Cardiac muscle cell (in vitro differentiated cells and primary cell): ENCODE measurements at regions not wholly inside any gene's neighbourhood (a gene's known extent, or its start where the extent isn't known, plus 50 kb on each side); places are given as distances from the start of the nearest gene placed in this dataset.
"Not testable (repeated sequence)": the region's sequence is repeated elsewhere in the genome, so short reads cannot be mapped to it uniquely, and the experiment has no call there.

ENCODE experiments used
- DNase-seq, 2 donors: peaks; one replicate each; pipeline versions ENCODE4 v3.0.0 to v3.0.0-alpha.2; 2010 to 2017; ENCODE audit warnings: low read depth in 1 of 2, low spot score in 1 of 2
- H3K27ac ChIP-seq: fragments of 200-600 bp; sonication (generic); 2 replicates; pipeline ENCODE4 v1.5.1; 2016
- H3K27me3 ChIP-seq: fragments of 200-600 bp; sonication (generic); 2 replicates; pipeline ENCODE4 v1.6.0; 2016; ENCODE audit warnings: control low read depth
- H3K36me3 ChIP-seq: fragments of 200-600 bp; sonication (generic); 2 replicates; pipeline ENCODE4 v1.5.1; 2016; ENCODE audit warnings: control low read depth
- H3K4me1 ChIP-seq: fragments of 200-600 bp; sonication (generic); 2 replicates; pipeline ENCODE4 v1.8.1; 2017; ENCODE audit warnings: low read depth, mild to moderate bottlenecking, mixed run types
- H3K4me3 ChIP-seq: fragments of 200-600 bp; sonication (generic); 2 replicates; pipeline ENCODE4 v1.5.1; 2016; ENCODE audit warnings: mild to moderate bottlenecking
- H3K9me3 ChIP-seq: fragments of 200-600 bp; sonication (generic); 2 replicates; pipeline ENCODE4 v1.5.1; 2017; ENCODE audit warnings: low read depth, mild to moderate bottlenecking, control low read depth
- TF ChIP-seq, protein P1 (sequence below): IDR thresholded peaks from 2 replicates; pipeline ENCODE4 v1.5.1; 2012; ENCODE audit warnings: low read depth, mild to moderate bottlenecking, low read length

DNA sequence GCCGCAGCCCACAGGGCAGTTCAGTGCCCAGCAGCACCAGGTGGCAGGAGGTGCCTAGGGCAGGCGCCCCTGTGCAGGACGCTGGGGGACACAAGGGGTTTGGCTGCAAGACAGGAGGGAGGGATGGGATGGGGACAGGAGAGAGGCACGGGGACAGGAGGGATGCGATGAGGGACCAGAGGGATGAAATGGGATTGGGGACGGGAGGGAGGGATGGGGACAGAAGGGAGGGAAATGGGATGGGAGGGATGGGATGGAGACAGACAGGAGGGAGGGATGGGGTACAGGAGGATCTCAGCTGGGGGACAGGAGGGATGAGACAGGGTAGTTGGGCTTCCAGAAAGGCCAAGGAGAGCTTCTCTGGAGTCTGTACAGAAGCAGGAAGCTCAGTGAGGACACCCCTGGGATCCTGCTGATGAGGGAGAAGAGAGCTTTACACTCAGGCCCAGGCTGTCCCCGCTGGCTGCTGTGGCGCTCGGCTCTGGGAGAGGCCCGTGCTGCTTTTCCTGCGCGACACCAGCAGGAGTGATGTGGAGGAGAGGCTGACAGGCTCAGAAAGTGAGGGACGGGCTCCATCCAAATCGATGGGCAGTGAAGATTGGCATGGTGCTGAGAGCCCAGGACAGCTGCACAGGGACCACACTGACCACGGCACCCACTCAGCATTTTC, 400.8 kb downstream of the SMOC2 start:
- no peak overlapping the region for H3K27ac ChIP-seq
- H3K4me3 ChIP-seq: no peak overlapping the region
- DNase-seq: no peak
- no peaks in the 10 kb centered on the region for H3K9me3 ChIP-seq
- no peaks in the 10 kb centered on the region for H3K36me3 ChIP-seq
- TF ChIP-seq, protein P1, sequence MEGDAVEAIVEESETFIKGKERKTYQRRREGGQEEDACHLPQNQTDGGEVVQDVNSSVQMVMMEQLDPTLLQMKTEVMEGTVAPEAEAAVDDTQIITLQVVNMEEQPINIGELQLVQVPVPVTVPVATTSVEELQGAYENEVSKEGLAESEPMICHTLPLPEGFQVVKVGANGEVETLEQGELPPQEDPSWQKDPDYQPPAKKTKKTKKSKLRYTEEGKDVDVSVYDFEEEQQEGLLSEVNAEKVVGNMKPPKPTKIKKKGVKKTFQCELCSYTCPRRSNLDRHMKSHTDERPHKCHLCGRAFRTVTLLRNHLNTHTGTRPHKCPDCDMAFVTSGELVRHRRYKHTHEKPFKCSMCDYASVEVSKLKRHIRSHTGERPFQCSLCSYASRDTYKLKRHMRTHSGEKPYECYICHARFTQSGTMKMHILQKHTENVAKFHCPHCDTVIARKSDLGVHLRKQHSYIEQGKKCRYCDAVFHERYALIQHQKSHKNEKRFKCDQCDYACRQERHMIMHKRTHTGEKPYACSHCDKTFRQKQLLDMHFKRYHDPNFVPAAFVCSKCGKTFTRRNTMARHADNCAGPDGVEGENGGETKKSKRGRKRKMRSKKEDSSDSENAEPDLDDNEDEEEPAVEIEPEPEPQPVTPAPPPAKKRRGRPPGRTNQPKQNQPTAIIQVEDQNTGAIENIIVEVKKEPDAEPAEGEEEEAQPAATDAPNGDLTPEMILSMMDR: no peak
- H3K4me1 ChIP-seq: no peaks in the 10 kb centered on the region
- no peaks in the 10 kb centered on the region for H3K27me3 ChIP-seq

DNA sequence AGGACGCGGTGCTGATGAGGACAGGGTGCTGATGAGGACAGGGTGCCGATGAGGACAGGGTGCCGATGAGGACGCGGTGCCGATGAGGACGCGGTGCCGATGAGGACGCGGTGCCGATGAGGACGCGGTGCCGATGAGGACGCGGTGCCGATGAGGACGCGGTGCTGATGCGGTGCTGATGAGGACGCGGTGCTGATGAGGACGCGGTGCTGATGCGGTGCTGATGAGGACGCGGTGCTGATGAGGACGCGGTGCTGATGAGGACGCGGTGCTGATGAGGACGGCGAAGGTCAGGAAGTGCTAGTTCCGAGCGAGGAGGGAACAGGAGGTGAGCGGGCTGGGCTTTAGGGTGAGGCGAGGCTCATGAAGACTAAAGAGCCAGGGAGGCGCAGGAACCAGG, 399.9 kb downstream of the SMOC2 start:
- H3K27me3 ChIP-seq, H3K9me3 ChIP-seq, H3K36me3 ChIP-seq: not testable (repeated sequence)

DNA sequence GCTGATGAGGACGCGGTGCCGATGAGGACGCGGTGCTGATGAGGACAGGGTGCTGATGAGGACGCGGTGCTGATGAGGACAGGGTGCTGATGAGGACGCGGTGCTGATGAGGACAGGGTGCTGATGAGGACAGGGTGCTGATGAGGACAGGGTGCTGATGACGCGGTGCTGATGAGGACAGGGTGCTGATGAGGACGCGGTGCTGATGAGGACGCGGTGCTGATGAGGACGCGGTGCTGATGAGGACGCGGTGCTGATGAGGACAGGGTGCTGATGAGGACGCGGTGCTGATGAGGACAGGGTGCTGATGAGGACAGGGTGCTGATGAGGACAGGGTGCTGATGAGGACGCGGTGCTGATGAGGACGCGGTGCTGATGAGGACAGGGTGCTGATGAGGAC, 399.3 kb downstream of the SMOC2 start:
- not testable (repeated sequence) for H3K27me3 ChIP-seq, H3K4me3 ChIP-seq, H3K4me1 ChIP-seq, H3K27ac ChIP-seq, DNase-seq, H3K36me3 ChIP-seq, H3K9me3 ChIP-seq

More for the DNA sequence above, 399.9 kb downstream of the SMOC2 start:
- not testable (repeated sequence) for H3K4me1 ChIP-seq, DNase-seq, H3K4me3 ChIP-seq, H3K27ac ChIP-seq

DNA sequence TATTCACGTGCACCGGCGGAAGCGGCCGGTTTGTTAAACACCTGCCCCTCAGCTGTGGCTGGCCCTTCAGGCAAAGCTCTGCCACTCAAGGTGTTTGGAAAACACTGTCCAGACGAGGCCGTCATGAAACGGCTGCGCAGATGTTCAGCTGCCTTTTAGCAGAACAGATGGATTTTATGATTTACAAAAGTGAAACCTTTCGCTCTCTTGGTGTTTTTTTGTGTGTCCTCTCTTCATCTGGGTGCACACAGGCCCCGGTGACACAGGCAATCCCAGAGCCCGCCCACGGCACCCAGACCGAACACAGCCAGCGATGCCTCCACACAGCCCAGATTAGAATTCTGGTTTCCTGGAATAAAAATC, 397.0 kb downstream of the SMOC2 start:
- Histone ChIP-seq H3K27me3 (no peaks in the 10 kb centered on the region), H3K4me3 (no peak overlapping the region), H3K36me3 (no peaks in the 10 kb centered on the region), H3K4me1 (no peaks in the 10 kb centered on the region), H3K9me3 (no peaks in the 10 kb centered on the region), H3K27ac (no peak overlapping the region)
- TF ChIP-seq, protein P1: no peak
- DNase-seq: no peak

DNA sequence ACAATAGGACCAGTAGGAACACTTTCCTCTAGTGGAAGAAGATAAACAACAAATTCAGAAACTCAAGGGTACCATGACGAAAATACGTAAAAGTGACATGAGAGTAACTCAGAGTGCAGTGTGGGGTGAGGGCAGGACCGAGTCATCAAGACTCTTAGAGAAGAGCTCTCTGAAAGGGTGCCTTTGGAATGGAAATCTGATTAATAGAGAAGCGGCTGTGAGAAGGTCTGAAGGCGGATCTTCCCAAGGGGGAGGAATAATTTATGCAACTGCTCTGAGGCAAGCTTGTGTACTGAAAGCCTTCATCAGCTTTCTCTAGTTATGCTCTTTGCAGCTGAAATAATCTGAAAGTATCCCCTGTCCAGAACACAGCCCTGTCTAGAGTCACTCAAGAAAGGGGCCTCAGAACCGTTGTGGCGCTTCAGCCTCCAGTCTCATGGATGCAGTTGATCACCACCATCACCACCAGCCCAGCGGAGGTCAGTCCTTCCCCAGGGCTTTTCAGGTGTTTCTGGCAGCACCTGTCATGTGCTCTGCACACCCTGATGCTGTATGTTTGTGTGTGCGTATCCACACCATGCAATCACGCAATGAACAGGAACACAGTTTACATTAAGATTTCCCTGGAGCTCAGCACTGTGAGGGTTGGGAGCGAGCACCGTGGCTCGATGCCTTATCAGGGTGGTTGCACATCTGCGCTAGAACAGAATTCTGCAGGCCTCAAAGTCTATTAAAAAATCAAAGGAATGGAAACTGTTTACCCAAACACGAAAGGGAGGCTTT, 396.5 kb downstream of the SMOC2 start:
- TF ChIP-seq, protein P1: no peak
- no peak for DNase-seq
- H3K4me3 ChIP-seq: no peak overlapping the region

DNA sequence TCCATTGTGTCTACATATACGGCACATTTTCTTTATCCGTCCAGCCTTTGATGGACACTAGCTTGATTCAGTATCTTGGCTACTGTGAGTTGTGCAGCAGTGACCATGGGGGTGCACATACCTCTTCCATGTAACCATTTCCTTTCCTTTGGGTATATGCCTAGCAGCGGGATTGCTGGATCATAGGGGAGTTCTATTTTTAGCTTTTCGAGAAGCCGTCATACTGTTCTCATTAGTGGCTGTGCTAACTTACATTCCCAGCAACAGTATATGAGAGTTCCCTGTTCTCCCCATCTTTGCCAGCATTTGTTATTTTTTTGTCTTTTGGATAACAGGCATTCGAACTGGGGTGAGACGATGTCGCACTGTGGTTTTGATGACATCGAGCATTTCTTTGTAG, 395.0 kb downstream of the SMOC2 start:
- Histone ChIP-seq H3K9me3 (no peaks in the 10 kb centered on the region), H3K36me3 (no peaks in the 10 kb centered on the region), H3K4me3 (no peak overlapping the region), H3K4me1 (no peaks in the 10 kb centered on the region), H3K27ac (no peak overlapping the region), H3K27me3 (no peaks in the 10 kb centered on the region)
- DNase-seq: no peak
- TF ChIP-seq, protein P1: no peak

More for the DNA sequence above, 396.5 kb downstream of the SMOC2 start:
- Histone ChIP-seq H3K36me3 (no peaks in the 10 kb centered on the region), H3K9me3 (no peaks in the 10 kb centered on the region), H3K4me1 (no peaks in the 10 kb centered on the region), H3K27ac (no peak overlapping the region), H3K27me3 (no peaks in the 10 kb centered on the region)
